GM18873 (cell line): ENCODE measurements at regions not wholly inside any gene's neighbourhood (a gene's known extent, or its start where the extent isn't known, plus 50 kb on each side); places are given as distances from the start of the nearest gene placed in this dataset.

Experiments used
- ATAC-seq: cut with Tn5 transposase; IDR thresholded peaks from one replicate; pipeline ENCODE4 v1.9.1; 2021; ENCODE audit warnings: mild to moderate bottlenecking, moderate library complexity, moderate number of reproducible peaks; ENCODE audit not compliant: unreplicated experiment, low FRiP score

DNA sequence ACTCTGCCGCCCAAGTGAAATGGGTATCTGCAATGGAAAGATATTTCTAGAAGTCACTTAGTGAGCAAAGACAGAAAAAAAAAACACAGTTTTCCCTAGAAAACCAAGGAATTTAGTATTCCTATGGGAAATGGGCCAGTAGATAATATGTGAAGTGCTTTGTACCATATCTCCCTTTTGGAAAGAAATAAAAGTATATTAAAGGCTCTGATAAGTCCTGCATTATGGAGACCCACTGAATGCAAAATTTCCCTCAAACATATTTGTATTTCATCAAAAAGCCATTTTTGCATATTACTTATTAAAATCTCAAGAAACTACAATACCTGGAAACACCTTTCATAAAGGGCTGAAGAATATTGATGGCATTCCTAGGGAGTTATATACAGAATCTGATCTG, 51.6 kb upstream of the DYNLRB2 start:
- no peak for ATAC-seq

DNA sequence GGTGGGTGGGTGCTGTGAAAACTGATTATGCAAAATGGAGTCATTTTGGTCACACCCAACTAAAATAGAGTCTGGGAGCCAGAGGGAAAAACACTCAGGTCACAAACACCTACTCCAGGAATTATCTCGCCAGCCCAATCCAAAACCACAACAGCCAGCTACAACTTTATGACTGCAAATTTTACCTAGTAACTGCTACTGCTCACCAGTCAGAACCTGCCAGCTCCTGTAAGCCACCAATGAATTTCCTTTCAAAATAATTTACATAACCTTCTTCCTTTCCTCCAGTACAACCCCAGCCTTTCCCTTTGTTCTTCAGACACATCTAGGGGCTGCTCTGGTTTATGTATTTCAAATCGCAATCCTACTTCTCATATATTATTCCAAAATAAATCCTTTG, 52.6 kb upstream of the DYNLRB2 start:
- no peak for ATAC-seq

DNA sequence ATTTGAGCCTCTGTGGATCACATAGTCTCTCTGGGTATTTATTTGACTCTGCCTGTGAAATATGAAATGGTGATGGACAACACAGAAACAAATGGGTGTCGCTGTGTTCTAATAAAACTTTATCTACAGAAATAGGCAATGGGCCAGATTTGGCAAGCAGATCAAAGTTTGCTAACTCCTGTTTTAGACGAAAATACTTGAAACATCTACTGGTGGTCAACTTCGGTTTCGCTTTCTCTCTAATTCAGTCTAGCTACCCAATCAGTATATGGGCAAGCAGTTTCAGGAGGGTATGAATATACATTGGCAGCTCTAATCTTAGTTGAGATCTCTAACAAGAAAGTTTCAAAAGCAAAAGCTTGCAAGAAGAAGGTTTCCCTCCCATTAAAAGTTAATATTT, 60.1 kb upstream of the DYNLRB2 start:
- ATAC-seq: no peak

DNA sequence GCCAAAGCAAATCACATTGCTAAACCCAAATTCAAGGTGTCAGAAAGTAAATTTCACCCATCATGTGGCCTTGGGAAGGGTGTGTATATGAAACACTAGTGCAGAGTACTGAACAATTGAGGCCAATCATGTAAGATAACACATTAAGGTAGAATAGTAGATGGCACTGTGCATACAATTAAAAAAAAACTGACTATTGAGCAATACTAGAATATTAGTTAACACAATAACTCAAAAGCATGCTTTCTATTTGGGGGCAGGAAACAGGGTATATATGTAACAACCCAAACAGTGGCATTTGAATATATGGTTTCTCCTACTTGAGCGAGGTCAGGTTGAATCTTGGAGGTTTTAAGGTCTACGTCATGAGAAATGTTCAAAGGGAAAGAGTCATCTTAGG, 63.0 kb upstream of the DYNLRB2 start:
- no peak for ATAC-seq

DNA sequence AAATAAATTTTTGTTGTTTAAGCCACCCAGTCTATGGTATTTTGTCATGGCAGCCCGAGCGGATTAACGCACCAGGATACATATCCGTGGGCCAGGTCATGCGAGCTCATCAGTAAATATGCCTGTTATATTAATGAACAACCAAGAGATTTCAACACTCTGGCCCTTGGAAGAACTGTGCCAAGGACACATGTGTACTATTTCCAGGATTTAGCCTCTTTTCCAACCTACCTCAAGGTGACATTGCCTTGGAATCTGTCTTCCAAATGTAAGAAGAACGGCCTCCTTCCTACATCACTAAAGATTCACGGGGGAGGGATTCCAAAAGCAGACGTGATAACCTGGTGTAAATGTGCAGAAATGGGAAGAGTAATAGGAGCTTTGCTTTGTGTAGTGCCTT, 72.8 kb upstream of the DYNLRB2 start:
- no peak for ATAC-seq

DNA sequence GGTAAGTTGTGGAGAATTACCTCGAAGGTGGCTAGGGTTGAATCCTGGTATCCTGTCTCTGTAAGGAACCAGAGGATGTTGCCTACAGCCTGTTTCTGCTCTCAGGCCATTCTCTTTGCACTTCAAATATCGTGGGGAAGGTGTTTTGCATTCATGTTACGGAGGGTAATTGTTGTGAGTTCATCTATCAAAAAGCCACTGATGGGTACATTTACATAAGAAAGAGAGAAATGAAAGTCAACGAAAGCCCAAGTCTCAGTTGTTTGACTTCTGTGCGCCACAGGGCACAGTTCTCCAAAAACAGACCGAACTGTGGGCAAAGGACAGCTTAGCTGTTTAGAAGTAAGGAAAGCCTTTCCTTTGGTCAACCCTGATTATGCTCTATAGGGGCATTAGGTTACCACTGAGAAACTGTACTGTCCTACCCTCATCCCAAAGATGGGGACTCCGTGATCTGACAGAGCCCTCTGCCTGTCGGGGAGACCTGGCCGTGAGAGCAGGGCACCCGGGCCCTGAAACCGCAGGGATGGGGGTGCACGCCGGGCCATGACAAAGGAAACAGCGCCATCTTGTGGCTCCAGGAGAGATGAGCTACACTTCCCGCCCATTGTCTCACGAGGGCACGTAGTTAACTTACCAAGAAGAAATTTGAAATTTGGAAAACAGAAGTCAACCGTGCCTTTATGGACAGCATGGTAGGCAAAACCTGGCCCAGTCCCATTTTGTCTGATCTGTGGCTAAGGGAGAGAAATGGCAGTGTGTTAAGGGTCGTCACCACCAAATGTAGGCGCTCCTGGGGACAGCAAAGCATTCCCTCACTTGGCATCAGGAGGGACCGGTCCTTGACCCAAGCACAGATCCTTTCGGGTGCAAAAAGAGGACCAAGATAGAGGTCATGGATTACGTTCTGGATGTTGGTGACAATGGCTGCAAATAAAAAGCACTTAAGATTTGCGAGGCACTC, 74.5 kb upstream of the DYNLRB2 start:
- peak; percentile 56 for ATAC-seq

DNA sequence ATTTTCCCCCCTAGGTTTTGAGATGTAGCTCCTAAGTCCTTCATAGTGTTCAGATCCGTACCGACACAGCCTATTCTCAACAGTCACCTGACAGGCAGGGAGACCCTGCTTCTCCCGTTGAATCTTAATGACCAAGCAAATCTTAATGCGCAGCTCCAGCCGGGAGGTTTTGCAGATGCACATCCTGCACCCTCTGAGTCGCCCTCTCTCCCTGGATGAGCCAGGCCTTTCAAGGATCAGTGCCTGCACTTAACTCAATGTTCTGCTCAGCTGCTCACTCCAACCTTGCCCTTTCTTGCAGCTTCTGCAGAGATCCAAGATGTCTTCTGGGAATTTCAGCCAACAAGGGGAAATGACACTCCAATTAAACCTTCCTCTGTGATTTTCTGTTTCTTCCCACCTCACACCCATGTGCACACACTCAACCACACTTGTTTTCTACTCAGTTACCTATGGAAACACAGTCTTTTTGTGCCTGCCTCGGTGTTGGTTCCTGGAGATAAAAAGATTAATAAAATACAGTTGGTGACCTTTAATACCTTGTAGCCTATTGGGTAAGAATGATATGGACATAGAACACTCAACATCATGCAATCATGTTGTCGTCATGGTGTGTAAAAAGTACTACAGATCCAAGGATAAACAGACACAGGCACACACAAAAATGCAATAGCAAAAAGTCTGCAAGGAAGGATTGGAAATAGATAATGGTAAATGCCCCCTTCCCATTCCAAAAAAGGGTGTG, 76.9 kb upstream of the DYNLRB2 start:
- no peak for ATAC-seq

DNA sequence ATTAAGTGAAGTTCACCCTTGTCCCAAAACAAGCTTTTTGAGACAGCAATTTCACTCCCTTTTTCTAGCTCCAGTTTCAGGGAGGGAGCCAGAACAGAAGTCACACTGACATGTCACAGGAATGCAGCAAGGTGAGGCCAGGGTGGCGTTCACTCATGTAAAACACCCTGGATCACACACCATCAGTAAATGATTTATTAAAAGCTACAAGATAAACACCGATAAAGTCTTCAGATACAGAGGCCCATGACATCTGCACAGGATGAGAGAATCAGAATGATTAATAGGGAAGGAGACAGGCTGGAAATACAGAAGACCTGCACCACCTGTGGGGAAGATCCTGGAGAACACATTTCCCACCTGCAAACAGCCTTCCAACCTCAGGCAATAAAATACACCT, 77.5 kb upstream of the DYNLRB2 start:
- no peak for ATAC-seq

DNA sequence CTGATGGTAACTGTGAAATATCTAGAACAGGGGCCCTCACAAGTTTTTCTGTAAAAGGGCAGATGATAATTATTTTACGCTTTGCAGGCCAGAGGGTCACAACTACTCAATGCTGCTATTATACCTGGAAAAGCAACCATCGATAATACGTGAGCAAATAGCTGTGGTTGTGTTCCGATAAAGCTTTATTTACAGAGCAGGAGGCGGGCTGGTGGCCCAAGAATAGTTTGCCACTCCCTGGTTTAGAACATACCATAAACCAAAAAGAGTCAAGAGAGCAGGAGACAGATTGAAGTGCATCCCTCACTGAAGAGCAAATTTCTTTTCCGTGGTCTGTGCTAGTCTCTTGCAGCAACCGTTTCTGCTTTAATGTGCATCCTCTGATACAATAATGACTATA, 77.9 kb upstream of the DYNLRB2 start:
- ATAC-seq: no peak

DNA sequence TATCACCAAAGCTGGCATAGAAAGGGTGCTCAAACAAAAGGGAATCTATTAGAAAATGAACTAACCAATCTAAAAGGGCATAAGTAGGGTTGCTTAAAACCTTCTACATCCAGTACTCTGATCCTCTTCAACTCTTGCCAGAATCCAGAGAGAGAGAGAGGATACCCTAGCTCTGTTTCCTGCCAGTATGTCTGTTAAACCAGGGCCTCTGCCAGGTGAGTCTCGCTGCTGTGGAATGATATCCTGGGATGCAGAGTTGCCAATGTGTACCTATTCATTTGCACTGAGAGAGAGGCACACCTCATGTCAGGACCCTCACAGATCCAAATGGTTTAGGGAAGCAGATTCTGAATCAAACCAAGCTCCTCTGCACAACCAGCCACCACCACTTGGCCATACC, 79.8 kb upstream of the DYNLRB2 start:
- no peak for ATAC-seq

DNA sequence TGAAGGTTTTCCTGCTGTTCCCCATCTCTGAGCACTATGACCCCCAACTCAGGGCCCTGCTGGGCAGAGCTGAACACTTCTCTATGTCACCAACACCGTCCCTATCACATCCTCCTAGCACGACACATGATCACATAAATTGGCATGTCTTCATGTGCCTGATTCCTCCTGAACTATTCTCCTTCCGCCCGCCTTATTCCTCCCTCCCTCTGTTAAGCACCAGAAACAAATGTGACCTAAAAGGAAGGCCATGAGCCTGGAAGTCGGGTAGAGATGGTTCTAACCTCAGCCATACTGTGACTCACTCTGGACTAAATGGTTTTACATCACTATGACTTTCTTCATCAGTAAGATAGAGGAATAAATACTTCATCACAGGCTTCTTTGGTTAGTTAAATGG, 80.8 kb upstream of the DYNLRB2 start:
- ATAC-seq: no peak

DNA sequence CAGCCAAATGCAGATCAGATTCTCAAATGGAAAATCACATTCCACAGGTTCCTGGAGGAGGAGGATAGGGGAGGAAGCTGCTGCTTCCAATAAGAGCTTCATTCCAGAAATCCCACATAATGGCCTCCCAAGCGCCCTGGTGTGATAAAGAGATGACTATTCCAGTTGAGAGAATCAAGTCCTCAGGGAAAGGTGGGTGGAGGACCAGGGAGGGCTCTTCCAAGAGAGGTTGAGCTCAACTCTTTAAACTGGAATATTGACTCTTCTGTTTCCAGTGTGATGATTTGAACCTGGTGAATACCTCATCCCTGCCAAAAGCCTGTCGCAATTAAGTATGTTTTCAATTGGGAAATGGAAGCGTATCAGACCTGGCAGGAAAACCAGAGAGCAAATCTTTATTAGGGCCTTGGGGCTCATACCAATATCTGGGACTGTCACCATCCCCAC, 81.4 kb upstream of the DYNLRB2 start:
- no peak for ATAC-seq

DNA sequence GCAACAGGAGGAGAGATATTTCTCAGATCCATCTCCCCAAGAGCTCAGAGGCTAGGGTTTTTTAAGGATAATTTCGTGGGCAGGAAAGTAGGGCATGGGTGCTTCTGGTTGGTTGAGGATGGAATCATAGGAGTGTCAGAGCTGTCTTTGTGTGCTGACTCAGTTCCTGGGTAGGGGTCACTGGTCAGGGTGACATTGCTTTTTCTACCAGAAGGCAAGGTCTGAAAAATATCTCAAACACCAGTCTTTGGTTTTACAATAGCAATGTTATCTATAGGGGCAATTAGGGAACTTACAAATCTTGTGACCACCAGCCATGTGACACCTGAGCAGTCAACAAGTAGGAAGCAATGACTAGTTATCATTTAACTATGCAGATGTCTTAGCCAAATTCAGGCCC, 82.9 kb upstream of the DYNLRB2 start:
- no peak for ATAC-seq

DNA sequence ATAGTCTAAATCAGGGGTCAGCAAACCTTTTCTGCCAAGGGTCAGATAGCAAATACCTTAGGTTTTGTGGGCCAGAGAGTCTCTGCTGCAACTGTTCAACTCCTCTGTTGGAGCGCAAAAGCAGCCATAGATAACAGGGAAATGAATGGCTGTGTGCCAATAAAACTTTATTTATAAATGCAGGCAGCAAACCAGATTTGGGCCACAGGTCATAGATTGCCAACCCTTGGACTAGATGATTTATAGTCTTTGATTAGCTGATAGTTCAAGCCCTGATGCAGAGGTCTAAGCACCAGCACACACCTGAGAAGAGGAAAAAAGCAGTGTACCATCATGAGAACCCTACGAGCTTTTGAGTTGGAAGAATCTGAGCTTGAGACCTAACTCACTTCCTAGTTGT, 86.0 kb upstream of the DYNLRB2 start:
- no peak for ATAC-seq

DNA sequence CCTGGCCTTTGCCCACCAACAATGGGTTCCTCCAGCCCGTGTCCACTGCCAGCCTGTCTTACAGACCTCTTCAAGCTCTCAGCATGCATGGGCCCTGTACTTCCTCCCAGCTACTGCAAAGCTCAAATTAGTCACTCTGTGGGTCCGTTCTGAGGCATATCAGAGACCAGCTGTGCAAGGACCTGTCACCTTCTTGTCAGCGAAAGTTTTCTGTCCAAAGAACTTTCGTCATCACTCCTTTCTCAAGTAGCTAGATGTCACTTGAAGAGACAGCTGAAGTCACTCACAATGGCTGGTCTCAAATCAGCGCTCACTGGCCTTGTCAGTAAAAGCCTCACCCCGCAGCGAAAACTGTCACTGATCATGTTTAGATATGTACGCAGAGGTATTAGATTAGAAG, 91.4 kb upstream of the DYNLRB2 start:
- ATAC-seq: no peak

DNA sequence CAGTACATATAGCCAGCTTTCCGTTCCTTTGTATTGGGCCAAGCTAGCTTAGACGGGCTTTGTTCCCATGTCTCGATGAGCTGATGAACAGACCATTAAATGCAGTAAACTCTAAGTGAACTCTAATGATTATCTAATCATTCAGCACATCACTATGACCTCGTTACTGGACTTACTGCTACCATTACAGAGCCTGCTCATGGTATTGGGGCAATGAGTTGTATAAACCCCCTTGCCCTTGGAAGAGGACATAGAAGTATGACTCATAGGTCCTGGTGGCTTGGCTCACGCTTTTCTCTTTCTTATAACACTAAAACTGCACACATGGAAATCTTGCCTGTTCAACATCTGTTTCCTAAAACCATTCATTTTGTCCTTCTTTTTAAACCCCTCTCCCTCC, 93.6 kb upstream of the DYNLRB2 start:
- no peak for ATAC-seq

DNA sequence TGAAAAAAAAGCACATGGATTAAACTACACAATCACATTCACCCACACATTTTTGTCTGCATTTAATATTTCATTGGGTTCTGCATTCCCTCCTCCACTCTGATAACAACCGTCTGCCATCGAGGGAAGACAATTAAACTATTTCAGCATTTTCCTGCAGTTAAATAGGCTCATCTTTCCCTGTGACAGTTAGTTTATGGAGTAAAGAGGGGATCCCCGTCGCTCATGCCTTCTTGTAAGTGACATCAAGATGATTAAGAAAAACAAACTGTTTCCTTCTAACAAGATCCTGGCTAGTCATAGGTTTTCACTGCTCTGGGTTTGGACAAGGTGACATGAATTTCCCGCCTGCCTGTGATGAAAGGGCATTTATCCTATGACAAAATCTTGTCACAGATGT, 98.0 kb upstream of the DYNLRB2 start:
- ATAC-seq: no peak

DNA sequence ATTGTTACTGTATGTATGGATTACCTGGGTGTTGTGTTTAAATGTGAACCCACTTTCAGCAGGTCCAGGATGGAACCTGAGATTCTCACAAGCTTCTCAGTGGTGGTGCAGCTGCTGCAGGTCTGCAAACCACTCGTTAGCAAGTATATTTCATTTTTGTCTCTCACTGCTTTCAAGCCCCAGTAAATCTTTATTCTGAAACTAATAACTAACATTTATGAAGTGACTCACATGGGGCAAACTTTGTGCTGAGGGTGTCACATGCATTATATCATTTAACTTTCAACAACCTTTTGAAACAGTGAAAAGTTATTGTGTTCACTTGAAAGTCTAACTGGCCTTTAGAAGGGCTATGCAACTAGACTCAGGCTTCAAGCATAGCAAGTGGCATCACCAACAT, 98.9 kb upstream of the DYNLRB2 start:
- peak; percentile 80 for ATAC-seq

DNA sequence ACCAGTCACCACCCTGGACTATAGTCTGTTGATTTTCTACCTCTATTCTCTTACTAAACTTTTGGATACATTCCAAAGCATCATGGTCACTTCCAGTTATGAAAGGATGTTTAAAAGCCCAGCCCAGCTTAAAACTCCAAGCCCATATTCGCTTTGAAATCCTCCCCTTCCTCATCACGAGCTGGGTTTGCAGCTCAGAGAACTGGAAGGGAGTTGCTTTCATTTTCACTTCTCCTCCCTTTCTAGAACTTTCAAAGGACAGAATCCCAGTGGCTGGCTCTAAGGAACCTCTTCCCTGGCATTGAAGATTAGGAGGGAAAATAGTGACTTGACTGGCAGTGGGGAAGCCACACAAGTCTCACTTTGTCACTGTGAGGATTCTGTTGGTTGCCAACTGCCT, 100.1 kb upstream of the DYNLRB2 start:
- ATAC-seq: no peak

DNA sequence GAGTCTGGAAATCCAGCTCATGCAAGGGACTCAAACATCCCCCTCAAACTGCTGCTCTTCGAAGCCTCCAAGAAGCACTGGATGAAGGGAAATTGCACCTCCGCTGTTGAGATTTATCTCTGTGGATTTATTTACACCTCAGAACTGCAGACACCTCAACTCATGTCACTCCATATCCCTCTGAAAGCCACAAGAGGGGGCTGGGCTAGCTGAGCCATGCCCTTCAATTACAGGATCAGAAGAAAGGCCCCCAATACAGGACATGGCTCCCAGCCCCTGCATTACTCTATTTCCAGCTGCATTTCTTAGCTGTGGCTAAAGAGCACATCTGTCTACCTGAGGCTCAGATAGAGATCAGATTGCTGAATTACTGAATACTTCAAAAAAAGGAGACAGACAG, 103.1 kb upstream of the DYNLRB2 start:
- ATAC-seq: no peak

DNA sequence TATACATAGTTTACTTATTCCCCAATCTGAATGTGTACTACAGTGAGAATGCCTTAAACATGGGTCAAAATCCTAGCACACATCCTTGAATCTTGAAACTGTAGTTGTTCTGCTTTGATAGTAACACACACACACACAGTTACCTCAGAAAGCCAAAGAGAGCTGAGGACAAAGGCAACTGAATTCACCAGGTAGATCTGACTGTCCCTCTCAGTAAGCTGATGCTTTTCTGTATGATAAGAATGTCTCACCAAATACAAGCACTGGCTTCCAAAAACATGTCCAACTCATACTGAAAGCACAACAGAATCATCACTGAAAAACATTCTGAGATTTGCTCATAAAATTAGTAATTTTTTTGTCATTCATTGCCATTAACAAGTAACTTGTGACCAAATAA, 104.3 kb upstream of the DYNLRB2 start:
- ATAC-seq: no peak

DNA sequence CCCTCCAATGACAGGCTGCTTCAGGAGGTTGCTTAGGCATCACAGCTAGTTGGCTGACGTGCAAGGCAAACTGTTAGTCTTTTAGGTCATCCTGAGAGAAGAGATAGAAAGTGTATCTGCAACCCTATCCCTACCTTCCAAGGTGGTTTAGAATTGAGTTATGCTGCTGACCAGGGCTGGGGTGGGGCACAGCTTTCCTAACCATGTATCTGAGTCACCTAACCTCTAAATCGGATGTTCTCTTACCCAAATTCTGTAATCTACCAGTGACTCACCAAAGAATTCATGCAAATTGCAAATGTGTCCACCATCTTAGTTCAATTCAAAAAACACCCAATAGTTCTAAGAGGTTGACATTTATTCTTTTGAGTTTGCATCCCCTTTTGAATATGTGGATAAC, 107.2 kb upstream of the DYNLRB2 start:
- ATAC-seq: no peak
